ENCODE measurements at regions not wholly inside any gene's neighbourhood (a gene's known extent, or its start where the extent isn't known, plus 50 kb on each side); places are given as distances from the start of the nearest gene placed in this dataset.

DNA sequence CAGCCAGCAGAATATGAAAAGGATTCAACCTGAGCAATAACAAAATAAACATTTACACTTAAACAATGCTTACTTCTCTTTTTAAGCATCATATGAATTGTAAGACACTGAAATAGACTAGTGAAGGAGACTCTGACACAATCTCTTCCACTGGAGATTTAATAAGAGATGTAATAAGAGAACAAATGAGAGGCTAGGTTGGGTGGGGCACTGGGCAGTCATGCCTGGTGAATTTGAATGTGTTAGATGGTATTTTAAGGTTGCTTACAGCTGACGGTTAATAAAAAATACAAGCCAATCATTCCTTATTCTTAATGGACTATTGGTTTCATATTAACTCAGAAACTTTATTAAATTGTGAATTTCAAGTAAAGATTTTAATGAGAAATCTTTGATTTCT is 105.9 kb upstream of the TARS1 start:
- no peaks in the 10 kb centered on the region for H3K79me2 ChIP-seq (ENCODE audit: control insufficient read depth, insufficient read depth, low read length)

More for the DNA sequence above, 105.9 kb upstream of the TARS1 start:
- POLR2A ChIA-PET = no interaction called here
- Histone ChIP-seq H3K9ac (replicated peaks; ENCODE audit: extremely low read depth, insufficient read depth, low read length) (no peak overlapping the region), H3K4me3 (replicated peaks in 1 of 3; ENCODE audit: insufficient read depth in 1 of 3, low read depth in 1 of 3, low read length in 3 of 3) (no peak overlapping the region), H3K4me1 (ENCODE audit: control insufficient read depth, extremely low read depth, insufficient read depth, low read length) (peaks cover 17% of the 10 kb centered on the region), H3K4me2 (ENCODE audit: insufficient read depth, low read length) (no peak overlapping the region), H4K20me1 (replicated peaks; ENCODE audit: control insufficient read depth, extremely low read depth, insufficient read depth, low read length) (no peaks in the 10 kb centered on the region), H2AFZ (ENCODE audit: low read depth, low read length) (no peak overlapping the region), H3K9me1 (replicated peaks; ENCODE audit: control insufficient read depth, extremely low read depth, insufficient read depth, low read length) (no peaks in the 10 kb centered on the region), H3K9me3 (replicated peaks; ENCODE audit: control insufficient read depth, insufficient read depth, low read length) (no peaks in the 10 kb centered on the region), H3K27me3 (ENCODE audit: control insufficient read depth in 2 of 2, insufficient read depth in 2 of 2, low read length in 2 of 2) (no peaks in the 10 kb centered on the region), H3K27ac (ENCODE audit: insufficient read depth, low read depth, low read length) (no peak overlapping the region), H3K36me3 (ENCODE audit: control insufficient read depth in 2 of 2, extremely low read depth in 1 of 2, insufficient read depth in 2 of 2, low read length in 2 of 2) (no peaks in the 10 kb centered on the region)
- FAIRE-seq (no peak), DNase-seq (ENCODE audit: low read depth, low spot score) (no peak)
- dilution Hi-C loops (cut with MboI; ENCODE audit: extremely low pct_ligation_motif_present, low sequenced_read_pairs) (no loop called here), intact Hi-C loops (cut with micrococcal nuclease) (no loop called here)
- TF ChIP-seq FOS (IDR thresholded peaks at IDR 0.05; ENCODE audit: borderline replicate concordance, insufficient read depth, low read length) (no peak), EZH2 (IDR thresholded peaks at IDR 0.05; ENCODE audit: borderline replicate concordance, low read depth, low read length, severe bottlenecking) (no peak), MYC (IDR thresholded peaks at IDR 0.05; ENCODE audit: low read depth, low read length) (no peak), GATA2 (IDR thresholded peaks at IDR 0.05; ENCODE audit: insufficient read depth, insufficient read length, low read depth, low read length) (no peak), POLR2AphosphoS5 (IDR thresholded peaks at IDR 0.05; ENCODE audit: insufficient read depth, low read depth, low read length) (no peak), POLR2A (IDR thresholded peaks at IDR 0.05; ENCODE audit: low read depth, low read length) (no peak), JUN (IDR thresholded peaks at IDR 0.05; ENCODE audit: borderline replicate concordance, insufficient read depth, insufficient read length, low read depth) (no peak)
- TF ChIP-seq, protein P1, sequence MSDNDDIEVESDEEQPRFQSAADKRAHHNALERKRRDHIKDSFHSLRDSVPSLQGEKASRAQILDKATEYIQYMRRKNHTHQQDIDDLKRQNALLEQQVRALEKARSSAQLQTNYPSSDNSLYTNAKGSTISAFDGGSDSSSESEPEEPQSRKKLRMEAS (IDR thresholded peaks at IDR 0.05; ENCODE audit: insufficient read depth, insufficient read length) = no peak
- TF ChIP-seq, protein P2, sequence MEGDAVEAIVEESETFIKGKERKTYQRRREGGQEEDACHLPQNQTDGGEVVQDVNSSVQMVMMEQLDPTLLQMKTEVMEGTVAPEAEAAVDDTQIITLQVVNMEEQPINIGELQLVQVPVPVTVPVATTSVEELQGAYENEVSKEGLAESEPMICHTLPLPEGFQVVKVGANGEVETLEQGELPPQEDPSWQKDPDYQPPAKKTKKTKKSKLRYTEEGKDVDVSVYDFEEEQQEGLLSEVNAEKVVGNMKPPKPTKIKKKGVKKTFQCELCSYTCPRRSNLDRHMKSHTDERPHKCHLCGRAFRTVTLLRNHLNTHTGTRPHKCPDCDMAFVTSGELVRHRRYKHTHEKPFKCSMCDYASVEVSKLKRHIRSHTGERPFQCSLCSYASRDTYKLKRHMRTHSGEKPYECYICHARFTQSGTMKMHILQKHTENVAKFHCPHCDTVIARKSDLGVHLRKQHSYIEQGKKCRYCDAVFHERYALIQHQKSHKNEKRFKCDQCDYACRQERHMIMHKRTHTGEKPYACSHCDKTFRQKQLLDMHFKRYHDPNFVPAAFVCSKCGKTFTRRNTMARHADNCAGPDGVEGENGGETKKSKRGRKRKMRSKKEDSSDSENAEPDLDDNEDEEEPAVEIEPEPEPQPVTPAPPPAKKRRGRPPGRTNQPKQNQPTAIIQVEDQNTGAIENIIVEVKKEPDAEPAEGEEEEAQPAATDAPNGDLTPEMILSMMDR (IDR thresholded peaks at IDR 0.05; ENCODE audit: extremely low read depth in 1 of 2, insufficient read depth in 1 of 2, low read depth in 1 of 2, low read length in 2 of 2) = no peak
- CTCF ChIA-PET = no interaction called here
- no TSS peak for BruUV-seq (replicated peaks)

Data from endothelial cell of umbilical vein (primary cell).